ENCODE measurements at regions not wholly inside any gene's neighbourhood (a gene's known extent, or its start where the extent isn't known, plus 50 kb on each side); places are given as distances from the start of the nearest gene placed in this dataset.

- no peak for DNase-seq
Measured at GRCh38 chrX:23548164-23548563, 119.1 kb upstream of the PRDX4 start.

DNA sequence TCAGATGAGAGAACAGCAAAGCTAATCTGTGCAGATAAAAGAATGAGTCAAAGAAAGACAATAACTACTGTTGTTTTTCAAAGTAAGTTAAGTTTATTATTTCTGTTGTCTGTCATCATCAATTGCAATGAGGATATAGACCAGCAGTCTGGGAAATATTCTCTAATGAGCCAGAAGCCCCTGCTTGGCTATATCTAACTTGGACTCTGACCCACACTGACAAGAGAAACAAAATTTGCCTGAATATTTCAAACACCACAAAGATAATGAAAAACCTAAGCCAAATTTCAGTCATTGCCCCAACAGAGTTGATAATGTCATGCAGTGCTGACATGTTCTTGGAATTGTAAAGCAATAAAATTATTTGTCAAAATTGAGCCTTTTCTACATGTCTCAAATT lies 115.0 kb upstream of the PRDX4 start:
- DNase-seq, result no peak

GRCh38 chrX:23554304-23554703 lies 113.0 kb upstream of the PRDX4 start:
- peak; percentile 41 for DNase-seq

GRCh38 chrX:23557070-23557469 lies 110.2 kb upstream of the PRDX4 start:
- no peak for DNase-seq

- no peak for DNase-seq
Measured at GRCh38 chrX:23559975-23560374, 107.3 kb upstream of the PRDX4 start.

DNA sequence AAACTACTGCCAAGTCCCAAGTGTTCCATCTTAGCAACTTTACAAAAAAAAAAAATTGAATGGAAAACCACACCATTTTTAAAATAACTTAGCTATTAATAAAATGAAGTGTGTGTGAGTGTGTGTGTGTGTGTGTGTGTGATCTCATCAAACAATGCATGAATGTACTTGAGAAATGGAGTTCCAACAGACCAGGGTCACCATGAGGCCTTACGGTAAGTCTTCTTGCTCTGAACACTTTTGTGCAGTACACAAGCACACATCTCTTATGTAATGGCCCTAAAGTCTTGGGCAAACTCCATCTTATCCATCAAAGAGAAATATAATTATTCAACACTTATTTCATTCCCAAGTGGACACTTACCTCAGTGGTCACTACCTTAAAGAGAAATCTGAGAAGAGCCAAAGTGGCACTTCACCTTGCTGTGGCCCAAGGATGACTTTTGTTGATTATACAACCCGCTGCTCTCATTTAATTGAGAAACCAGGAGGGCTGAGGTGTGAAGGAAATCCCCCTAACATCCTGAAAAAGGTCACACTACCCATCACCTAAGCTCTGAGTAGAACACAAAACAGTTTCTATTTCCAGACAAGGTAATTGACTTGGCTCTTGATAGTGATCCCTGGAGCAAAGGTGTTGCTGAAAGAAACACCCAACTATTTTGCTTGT lies 96.5 kb upstream of the PRDX4 start:
- DNase-seq, result no peak

DNA sequence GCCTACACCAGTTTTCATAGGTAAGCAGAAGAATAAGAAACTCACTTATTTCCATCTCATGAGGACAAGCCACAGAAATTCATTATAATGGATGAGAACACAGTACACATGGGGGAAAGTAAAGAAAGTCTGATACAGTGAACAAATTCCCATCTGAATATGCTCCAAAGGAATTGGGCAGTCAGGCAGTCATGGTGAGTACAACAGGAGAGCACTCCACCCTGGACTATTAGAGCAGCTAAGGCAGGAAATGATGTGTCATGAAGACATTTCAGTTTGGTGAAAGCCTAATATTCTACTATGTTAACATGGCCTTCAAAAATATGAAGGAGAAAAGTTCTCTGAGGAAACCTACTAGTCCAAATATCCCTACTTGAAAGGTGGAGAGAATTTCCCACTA lies 92.0 kb upstream of the PRDX4 start:
- no peak for DNase-seq

DNA sequence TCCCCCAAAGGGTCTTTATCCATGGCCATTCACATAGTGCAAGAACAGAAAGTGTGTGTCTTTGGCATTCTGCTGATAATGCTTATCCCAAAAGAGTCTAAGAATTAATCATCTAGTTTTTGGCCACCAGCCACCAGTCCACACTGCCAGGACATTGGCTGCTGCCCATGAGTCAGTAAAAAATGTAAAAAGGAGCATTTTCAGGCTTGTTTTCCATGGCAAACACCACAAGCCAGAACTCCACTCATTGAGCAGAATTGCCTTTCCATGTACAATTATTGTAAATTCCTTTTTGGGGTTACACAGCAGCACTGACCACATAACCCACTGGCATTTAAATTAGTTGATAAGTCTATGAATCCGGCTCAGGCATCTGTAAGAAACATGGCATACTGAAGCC lies 89.2 kb upstream of the PRDX4 start:
- DNase-seq, result no peak

- DNase-seq, result no peak
Measured at GRCh38 chrX:23589496-23589895, 77.8 kb upstream of the PRDX4 start.

DNA sequence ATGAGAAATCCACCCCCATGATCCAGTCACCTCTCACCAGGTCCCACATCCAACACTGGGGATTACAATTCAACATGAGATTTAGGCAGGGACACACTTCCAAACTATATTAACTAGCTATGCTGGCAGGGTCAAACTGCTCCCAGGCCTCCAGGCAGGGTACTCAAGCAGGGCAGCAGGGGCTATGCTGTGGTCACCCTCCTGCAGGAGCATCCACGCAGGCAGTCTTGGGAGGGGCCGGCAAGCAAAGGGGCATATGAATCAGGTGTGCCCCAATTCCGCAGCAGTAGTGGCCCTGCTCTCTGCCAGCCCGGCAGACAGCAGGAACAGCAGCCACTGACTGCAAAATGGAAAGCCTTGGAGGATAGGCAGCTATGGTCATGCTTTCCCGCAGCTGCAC lies 74.6 kb upstream of the PRDX4 start:
- DNase-seq, result no peak

- no peak for DNase-seq
Measured at GRCh38 chrX:23598575-23598974, 68.7 kb upstream of the PRDX4 start.

GRCh38 chrX:23603501-23603900 lies 63.8 kb upstream of the PRDX4 start:
- no peak for DNase-seq

DNA sequence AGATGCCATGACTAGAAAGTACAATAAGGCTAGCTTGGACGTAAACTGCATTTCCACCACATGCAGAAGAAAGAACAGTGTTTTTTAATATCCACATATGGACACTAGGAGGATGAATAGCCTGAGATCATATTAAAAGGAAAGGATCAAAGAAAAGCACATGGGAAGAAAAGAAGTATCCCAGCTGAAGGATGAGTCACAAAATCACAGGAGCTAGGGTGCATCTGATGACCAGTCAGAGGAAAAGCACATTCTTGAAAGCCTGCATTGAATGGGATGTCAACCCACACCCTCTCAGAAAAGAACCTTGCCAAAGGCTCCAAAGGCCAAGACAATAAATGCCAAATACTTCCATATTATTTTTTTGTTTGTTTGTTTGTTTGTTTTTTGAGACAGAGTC lies 56.8 kb upstream of the PRDX4 start:
- no peak for DNase-seq

DNA sequence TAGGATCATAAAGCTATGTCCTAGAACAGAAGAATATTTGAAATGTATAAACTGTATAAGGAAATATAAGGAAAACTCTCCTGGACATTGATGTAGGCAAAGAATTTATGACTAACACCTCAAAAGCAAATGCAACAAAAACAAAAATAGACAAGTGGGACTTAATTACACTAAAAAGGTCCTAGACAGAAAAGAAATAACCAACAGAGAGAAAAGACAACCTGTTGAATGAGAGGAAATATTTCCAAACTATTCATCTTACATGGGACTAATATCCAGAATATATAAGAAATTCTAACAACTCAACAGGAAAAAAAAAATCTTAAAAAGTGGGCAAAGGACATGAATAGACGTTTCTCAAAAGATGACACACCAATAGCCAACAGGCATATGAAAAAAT lies 54.4 kb upstream of the PRDX4 start:
- DNase-seq, result no peak

DNA sequence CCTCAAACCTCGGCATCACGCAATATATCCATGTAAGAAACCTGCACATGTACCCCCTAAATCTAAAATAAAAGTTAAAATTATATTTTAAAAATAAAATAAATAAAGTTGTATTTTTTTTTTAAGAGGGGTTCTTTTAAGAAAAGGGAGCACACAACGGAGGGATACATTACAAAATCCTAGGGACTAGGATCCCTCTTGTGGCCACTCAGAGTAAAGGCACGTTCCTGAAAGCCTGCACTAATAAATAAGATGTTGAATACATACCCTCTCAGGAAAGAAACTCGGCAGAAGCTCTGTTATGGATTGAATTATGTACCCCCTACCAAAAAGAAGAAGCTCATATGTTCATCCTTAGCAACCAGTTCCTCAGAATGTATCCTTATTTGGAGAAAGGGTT lies 50.9 kb upstream of the PRDX4 start:
- DNase-seq, result no peak

All from kidney glomerular epithelial cell (primary cell).